ENCODE measurements at regions not wholly inside any gene's neighbourhood (a gene's known extent, or its start where the extent isn't known, plus 50 kb on each side); places are given as distances from the start of the nearest gene placed in this dataset.

DNA sequence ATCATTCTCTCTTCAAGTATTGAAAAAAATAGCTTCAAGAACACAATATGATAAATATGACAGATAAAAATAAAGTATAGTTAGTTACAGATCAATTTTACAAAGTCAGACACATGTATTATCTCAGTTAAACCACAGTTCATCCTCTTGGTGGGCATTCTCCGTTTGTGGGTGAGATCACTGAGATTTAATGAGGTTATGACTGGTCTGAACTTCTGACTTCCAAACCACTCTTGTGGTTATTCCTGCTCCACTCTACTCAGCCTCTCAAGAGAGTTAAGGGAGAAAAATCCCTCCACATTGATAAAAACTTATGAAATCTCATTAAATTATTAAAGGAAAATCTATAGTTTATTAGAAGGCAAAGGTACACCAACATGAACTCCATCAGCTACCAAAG lies 229.9 kb upstream of the LRTM1 start:
- TF ChIP-seq TAF15 (IDR thresholded peaks at IDR 0.05; ENCODE audit: low read depth, low read length): no peak
- TF ChIP-seq, protein P1, sequence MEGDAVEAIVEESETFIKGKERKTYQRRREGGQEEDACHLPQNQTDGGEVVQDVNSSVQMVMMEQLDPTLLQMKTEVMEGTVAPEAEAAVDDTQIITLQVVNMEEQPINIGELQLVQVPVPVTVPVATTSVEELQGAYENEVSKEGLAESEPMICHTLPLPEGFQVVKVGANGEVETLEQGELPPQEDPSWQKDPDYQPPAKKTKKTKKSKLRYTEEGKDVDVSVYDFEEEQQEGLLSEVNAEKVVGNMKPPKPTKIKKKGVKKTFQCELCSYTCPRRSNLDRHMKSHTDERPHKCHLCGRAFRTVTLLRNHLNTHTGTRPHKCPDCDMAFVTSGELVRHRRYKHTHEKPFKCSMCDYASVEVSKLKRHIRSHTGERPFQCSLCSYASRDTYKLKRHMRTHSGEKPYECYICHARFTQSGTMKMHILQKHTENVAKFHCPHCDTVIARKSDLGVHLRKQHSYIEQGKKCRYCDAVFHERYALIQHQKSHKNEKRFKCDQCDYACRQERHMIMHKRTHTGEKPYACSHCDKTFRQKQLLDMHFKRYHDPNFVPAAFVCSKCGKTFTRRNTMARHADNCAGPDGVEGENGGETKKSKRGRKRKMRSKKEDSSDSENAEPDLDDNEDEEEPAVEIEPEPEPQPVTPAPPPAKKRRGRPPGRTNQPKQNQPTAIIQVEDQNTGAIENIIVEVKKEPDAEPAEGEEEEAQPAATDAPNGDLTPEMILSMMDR (IDR thresholded peaks at IDR 0.05 in 2 of 3, conservative IDR thresholded peaks at IDR 0.05 in 1 of 3; ENCODE audit: insufficient read depth in 2 of 3, low read depth in 1 of 3, low read length in 3 of 3): no peak
- TF ChIP-seq, protein P2, sequence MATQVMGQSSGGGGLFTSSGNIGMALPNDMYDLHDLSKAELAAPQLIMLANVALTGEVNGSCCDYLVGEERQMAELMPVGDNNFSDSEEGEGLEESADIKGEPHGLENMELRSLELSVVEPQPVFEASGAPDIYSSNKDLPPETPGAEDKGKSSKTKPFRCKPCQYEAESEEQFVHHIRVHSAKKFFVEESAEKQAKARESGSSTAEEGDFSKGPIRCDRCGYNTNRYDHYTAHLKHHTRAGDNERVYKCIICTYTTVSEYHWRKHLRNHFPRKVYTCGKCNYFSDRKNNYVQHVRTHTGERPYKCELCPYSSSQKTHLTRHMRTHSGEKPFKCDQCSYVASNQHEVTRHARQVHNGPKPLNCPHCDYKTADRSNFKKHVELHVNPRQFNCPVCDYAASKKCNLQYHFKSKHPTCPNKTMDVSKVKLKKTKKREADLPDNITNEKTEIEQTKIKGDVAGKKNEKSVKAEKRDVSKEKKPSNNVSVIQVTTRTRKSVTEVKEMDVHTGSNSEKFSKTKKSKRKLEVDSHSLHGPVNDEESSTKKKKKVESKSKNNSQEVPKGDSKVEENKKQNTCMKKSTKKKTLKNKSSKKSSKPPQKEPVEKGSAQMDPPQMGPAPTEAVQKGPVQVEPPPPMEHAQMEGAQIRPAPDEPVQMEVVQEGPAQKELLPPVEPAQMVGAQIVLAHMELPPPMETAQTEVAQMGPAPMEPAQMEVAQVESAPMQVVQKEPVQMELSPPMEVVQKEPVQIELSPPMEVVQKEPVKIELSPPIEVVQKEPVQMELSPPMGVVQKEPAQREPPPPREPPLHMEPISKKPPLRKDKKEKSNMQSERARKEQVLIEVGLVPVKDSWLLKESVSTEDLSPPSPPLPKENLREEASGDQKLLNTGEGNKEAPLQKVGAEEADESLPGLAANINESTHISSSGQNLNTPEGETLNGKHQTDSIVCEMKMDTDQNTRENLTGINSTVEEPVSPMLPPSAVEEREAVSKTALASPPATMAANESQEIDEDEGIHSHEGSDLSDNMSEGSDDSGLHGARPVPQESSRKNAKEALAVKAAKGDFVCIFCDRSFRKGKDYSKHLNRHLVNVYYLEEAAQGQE (IDR thresholded peaks at IDR 0.05; ENCODE audit: borderline replicate concordance): no peak
- TF ChIP-seq, protein P2 (CRISPR knock-in tag; IDR thresholded peaks at IDR 0.05; ENCODE audit: low read depth): no peak
- no peak for TF ChIP-seq ZNF347 (CRISPR knock-in tag; IDR thresholded peaks at IDR 0.05; ENCODE audit: low read depth)
